AG04450 (cell line): ENCODE measurements at regions not wholly inside any gene's neighbourhood (a gene's known extent, or its start where the extent isn't known, plus 50 kb on each side); places are given as distances from the start of the nearest gene placed in this dataset.

ENCODE experiments used
- CTCF ChIA-PET: fragments of 300-600, 350-600 bp; formaldehyde crosslinking; extraction: SDS; loops from one replicate; lab custom pipeline; 2022; ENCODE audit warnings: antibody characterized with exemption, inconsistent platforms; lab: Charles Lee
- POLR2A ChIA-PET: fragments of 350-600 bp; formaldehyde crosslinking; extraction: SDS; loops from one replicate; lab custom pipeline; 2021; ENCODE audit warnings: antibody characterized with exemption, inconsistent platforms; lab: Yijun Ruan, JAX
- DNase-seq: peaks from one replicate; pipeline ENCODE4 v3.0.0-alpha.2; 2011; ENCODE audit warnings: low read depth, low spot score
- H3K27ac ChIP-seq: one replicate; pipeline ENCODE4 v1.5.1; 2012; ENCODE audit warnings: low read depth, low read length, control low read depth
- H3K27me3 ChIP-seq: one replicate; pipeline ENCODE4 v1.6.0; 2012; ENCODE audit warnings: low read length; ENCODE audit not compliant: control insufficient read depth, insufficient read depth
- H3K4me3 ChIP-seq: 2 replicates; pipeline ENCODE4 v1.5.1; 2011; ENCODE audit warnings: mild to moderate bottlenecking, low read depth, low read length, control low read depth
- H3K9me3 ChIP-seq: 2 replicates; pipeline ENCODE4 v1.5.1; 2012; ENCODE audit warnings: low read length; ENCODE audit not compliant: control insufficient read depth, insufficient read depth
- CTCF ChIP-seq: IDR thresholded peaks from 2 replicates; pipeline ENCODE4 v1.5.1; 2011; ENCODE audit warnings: low read depth, low read length, control low read depth, inconsistent platforms

GRCh38 chr2:240203788-240204270 lies 63.4 kb upstream of the OTOS start:
- peaks cover 14% of the 10 kb centered on the region for H3K9me3 ChIP-seq
- CTCF ChIA-PET = interaction anchor here (1.7 kb wide), 1 partner anchor 310 kb away, joined by 4 read pairs; no protein-coding TSS in a partner anchor
- TF ChIP-seq CTCF = no peak
- H3K27ac ChIP-seq = no peak overlapping the region
- H3K4me3 ChIP-seq = no peak overlapping the region
- POLR2A ChIA-PET = no interaction called here
- DNase-seq = no peak
- H3K27me3 ChIP-seq = peaks cover 33% of the 10 kb centered on the region

GRCh38 chr2:240204431-240205276 lies 64.2 kb upstream of the OTOS start:
- Histone ChIP-seq H3K27ac (no peak overlapping the region), H3K4me3 (no peak overlapping the region), H3K27me3 (peaks cover 30% of the 10 kb centered on the region), H3K9me3 (peaks cover 14% of the 10 kb centered on the region)
- TF ChIP-seq CTCF = no peak
- no peak for DNase-seq
- ChIA-PET POLR2A (interaction anchor here (1.0 kb wide), 1 partner anchor 356 kb away, joined by 3 read pairs; the partner anchor contains the start of gene DUSP28), CTCF (interaction anchor here (1.7 to 1.9 kb wide), 2 partner anchors 28 to 309 kb away, joined by 4 to 6 read pairs; no protein-coding TSS in a partner anchor)

GRCh38 chr2:240205348-240205747 lies 64.9 kb upstream of the OTOS start:
- no peak for DNase-seq
- no peak for TF ChIP-seq CTCF
- Histone ChIP-seq H3K27me3 (peaks cover 28% of the 10 kb centered on the region), H3K27ac (no peak overlapping the region), H3K9me3 (peaks cover 14% of the 10 kb centered on the region), H3K4me3 (no peak overlapping the region)
- ChIA-PET CTCF (interaction anchor here (1.9 kb wide), 1 partner anchor 27 kb away, joined by 6 read pairs; no protein-coding TSS in a partner anchor), POLR2A (interaction anchor here (1.0 kb wide), 1 partner anchor 355 kb away, joined by 3 read pairs; the partner anchor contains the start of gene DUSP28)

GRCh38 chr2:240205772-240206171 lies 65.3 kb upstream of the OTOS start:
- peaks cover 28% of the 10 kb centered on the region for H3K27me3 ChIP-seq
- H3K27ac ChIP-seq = no peak overlapping the region
- no peak overlapping the region for H3K4me3 ChIP-seq
- DNase-seq = no peak
- ChIA-PET POLR2A (interaction anchor here (1.0 kb wide), 1 partner anchor 355 kb away, joined by 3 read pairs; the partner anchor contains the start of gene DUSP28), CTCF (interaction anchor here (1.9 kb wide), 1 partner anchor 27 kb away, joined by 6 read pairs; no protein-coding TSS in a partner anchor)
- no peak for TF ChIP-seq CTCF
- peaks cover 14% of the 10 kb centered on the region for H3K9me3 ChIP-seq

GRCh38 chr2:240206630-240207029 lies 66.2 kb upstream of the OTOS start:
- no peak overlapping the region for H3K27ac ChIP-seq
- TF ChIP-seq CTCF = no peak
- CTCF ChIA-PET = no interaction called here
- peaks cover 23% of the 10 kb centered on the region for H3K27me3 ChIP-seq
- POLR2A ChIA-PET = no interaction called here
- H3K9me3 ChIP-seq = peaks cover 14% of the 10 kb centered on the region
- no peak overlapping the region for H3K4me3 ChIP-seq
- DNase-seq = no peak
